ENCODE measurements at regions not wholly inside any gene's neighbourhood (a gene's known extent, or its start where the extent isn't known, plus 50 kb on each side); places are given as distances from the start of the nearest gene placed in this dataset.

GRCh38 chr1:43065191-43065590, 106.5 kb upstream of the SLC2A1 start:
- no peak for DNase-seq

DNA sequence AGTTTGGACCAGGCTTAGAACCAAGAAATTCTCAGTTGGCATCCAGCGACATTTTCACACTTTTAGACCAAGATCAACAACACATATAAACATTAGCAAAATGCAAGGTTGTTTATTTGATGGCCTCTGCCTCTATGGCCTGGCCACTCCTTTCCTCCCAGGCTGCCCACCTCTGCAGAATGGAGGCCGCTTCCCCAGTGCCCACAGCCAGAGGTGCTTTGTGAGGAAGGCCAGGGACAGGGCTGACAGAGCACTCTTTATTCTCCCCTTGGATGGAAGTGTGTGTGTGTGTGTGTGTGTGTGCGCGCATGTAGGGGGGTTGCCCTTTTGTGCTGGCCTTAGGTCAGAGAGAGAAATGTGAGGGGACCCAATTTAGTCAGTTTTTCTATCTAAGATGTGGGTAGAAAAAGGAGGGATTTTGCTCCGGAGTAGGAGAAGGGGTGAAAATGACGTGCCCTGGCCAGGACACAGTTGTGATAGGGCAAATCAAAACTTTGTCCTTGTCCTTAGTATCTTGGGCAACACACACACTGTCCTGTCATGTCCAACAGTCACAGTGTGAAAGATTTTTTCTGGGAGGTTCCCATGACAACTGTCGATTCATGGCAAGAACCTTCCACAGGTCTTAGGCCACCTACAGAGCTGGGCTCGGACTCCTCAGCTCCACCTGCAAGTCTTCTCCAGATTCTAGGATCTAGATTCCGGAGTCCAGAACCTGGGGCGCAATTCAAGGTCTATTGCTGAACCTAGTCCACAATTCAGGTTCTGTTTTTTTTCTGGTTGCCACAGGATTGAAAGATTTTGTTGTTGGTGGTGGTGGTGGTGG, 104.9 kb upstream of the SLC2A1 start:
- DNase-seq: no peak

- DNase-seq: no peak
These were observed 103.9 kb upstream of the SLC2A1 start for GRCh38 chr1:43062527-43063095.

GRCh38 chr1:43061757-43062156, 103.1 kb upstream of the SLC2A1 start:
- DNase-seq: no peak

GRCh38 chr1:43059640-43060574, 101.2 kb upstream of the SLC2A1 start:
- no peak for DNase-seq

DNA sequence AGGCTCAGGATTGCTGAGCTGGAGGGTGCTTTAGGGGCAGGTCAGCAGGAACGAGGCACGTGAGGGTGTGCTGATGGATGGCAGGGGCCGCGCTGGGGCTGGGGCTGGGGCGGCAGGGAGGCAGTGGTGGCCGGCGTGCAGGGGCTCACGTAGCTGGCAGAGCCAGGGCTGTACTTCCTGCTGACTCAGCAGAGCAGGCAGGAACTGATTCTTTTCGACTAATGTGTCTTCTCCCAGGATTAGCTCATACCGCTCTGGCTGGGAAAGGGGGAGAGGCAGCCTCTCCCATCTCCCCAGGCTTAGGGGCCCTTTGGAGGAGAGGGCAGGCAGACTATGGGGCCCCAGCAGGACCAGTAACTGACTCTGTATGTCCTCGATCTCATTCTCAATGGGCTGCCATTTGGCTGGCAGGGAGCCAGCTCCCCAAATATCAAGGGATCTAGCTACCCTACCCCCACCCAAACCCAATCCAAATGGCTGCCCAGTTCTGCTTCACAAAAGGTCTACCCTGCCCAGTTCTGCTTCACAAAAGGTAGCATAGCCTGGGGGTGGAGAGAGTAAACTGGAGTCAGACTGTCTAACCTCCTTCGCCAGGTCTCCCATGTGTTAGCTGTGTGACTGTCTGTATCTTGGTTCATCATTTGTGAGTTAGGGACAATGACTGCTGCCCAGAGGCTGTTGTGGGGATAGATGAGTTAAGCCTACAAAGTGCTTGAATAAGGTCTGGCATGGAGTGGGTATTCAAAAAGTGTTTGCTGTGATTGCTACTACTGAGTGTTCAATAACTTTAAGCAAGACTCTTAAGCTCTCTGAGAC, 100.1 kb upstream of the SLC2A1 start:
- DNase-seq: peak; percentile 83

GRCh38 chr1:43058056-43058455, 99.4 kb upstream of the SLC2A1 start:
- DNase-seq: no peak

- DNase-seq: no peak
These were observed 98.9 kb upstream of the SLC2A1 start for GRCh38 chr1:43057567-43057966.

DNA sequence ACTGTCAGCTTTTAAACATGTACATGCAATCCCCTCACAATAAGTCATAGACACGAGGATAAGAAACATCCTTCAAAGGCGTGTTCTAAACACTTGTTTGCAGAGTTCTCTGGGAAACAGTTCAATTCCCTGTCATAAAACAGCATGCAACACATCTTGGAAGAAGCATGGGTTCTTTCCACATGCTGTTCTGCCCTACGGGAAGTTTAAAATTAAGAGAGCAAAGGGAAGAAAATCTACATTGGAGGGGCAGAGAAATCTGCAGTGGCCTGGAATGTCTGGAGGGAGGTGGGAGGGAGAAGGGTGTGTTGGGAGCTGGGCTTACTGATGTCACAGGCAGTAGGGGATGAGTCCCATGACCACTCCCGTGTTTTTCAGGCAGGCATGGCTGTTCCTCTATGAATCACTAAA, 98.3 kb upstream of the SLC2A1 start:
- DNase-seq: no peak

DNA sequence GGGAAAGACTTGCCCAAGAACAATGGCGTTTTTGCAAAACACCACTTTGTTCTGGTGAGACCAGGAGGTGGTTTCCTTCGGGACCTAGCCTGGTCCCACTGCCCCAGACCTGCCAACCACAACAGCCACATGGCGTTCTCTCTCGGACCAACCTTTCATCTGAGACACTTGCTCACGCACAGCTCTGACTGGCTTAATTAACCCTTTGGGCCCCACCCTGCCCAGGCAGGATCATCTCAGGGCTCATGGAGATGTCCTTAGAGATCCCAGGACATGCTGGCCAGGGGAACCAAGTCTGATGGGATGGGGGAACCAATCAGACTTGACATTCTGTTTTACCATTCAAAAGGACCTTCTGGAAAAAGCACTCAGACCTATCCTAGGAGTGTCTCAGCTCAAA, 97.8 kb upstream of the SLC2A1 start:
- no peak for DNase-seq

- DNase-seq: no peak
These were observed 96.3 kb upstream of the SLC2A1 start for GRCh38 chr1:43054961-43055360.

DNA sequence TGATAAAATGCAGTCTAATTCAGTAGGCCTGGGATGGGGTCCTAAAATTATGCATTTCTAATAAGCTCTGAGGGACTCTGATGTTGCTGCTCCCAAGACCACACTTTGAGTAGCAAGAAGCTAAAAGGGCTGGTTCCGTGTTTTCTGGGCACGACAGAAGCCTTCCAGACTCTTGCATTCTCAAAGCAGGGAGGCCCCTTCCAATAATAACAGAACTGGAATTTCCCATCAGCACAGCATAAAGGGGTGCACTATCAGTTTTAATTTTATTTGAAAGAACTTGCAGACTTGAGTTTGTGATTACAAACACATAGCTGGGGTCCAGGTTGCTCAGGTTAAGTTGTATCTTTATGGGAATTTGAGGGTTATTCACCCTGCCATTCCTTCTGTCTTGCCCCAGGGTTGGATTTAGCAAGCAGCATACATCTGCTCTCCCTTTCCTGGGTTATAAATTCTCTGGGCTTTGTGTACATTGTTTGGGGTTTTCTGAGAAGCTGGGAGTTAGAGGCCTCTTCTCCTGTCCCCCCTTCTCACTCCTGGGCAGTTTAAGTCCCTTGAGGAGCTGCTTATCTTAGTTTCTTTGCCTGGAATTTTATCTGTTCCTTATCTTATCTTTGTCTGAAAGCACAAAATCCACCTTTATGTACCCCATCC, 94.2 kb upstream of the SLC2A1 start:
- DNase-seq: no peak

- DNase-seq: no peak
These were observed 93.7 kb upstream of the SLC2A1 start for GRCh38 chr1:43052322-43052721.

GRCh38 chr1:43049481-43049880, 90.8 kb upstream of the SLC2A1 start:
- DNase-seq: no peak

DNA sequence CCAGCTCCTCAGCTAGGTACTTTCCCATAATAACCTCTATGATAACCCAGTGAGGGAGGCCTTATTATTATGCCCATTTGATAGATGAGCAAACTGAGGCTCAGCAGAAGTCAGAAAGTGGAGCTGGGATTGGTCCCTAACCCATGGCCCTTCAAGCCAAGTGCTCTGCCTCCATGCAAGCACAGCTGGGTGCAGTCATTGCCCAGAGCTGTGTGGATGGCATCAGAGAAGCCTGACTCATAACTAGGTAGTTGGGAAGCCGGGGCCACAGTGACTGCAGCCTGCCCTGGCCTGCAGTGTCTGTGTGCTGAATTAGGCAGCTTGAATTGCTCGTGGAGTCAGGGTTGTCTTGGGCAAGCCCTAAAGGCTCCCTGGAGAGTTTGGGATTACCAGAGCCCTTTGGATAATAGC, 89.9 kb upstream of the SLC2A1 start:
- no peak for DNase-seq

- DNase-seq: no peak
These were observed 88.5 kb upstream of the SLC2A1 start for GRCh38 chr1:43047135-43047534.

DNA sequence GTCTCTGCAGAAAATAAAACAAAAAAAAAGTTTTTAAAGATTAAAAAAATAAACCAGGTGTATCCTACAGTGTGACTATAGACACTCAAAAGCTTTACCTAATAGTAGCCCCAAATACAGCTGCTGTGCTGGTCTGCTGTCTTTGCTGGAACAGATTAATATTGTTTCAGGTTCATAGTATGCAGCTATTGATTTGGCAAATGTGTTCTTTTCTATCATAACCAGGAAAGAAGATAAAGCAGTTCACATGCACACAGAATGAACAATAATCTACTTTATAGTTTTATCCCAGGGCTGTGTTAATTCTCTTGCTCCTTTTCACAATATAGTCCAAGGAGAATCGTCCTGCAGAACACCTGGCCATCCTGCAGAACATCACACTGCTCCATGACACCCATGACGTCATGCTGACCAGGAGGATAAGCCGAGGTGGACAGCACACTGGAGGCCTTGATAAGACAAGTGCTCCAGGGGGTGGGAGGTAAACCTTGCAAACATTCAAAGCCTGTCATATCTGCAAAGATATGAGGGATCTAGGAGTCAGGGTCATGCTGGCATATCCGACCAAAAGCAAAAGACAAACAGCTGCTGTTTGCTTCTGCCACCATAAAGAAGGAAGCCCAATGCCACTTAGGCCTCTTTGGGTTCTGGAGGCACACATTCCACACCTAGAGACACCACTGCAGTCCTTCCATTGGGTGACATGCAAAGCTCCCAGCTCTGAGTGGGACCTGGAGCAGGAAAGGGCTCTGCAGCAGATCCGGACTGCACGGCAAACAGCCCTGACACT, 86.1 kb upstream of the SLC2A1 start:
- DNase-seq: no peak

- DNase-seq: no peak
These were observed 85.0 kb upstream of the SLC2A1 start for GRCh38 chr1:43043695-43044094.

DNA sequence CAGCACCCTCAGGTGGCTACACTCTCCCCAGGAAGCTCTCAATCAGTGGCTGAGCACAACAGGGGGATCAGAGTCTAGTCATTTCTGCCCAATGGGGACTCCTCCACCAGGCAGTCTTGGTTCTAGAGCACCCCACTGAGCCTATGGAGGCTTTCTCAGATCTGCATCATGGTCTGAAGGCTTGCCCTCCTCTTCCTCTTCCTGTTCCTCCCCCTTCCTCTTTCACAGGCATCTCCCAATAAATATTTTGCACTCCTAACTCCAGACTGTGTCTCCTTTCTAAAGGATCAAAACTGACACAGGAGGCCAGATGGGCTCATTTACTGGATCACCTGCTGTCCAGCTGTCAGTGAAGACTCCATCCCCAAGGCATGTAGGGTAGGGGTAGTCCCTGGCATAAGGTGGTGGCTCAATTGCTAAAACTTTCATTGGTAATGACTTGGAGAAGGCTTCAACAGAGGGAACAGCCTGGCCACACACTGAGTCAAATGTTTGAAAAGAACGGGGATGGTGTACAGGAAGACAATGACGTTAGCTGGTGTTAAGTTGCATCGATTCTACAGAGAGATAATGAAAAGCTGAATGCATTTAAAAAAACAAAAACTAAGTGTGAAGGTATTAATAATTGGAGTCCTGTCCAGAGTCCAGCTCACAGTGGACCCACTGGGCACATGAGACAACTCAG, 84.2 kb upstream of the SLC2A1 start:
- DNase-seq: no peak

DNA sequence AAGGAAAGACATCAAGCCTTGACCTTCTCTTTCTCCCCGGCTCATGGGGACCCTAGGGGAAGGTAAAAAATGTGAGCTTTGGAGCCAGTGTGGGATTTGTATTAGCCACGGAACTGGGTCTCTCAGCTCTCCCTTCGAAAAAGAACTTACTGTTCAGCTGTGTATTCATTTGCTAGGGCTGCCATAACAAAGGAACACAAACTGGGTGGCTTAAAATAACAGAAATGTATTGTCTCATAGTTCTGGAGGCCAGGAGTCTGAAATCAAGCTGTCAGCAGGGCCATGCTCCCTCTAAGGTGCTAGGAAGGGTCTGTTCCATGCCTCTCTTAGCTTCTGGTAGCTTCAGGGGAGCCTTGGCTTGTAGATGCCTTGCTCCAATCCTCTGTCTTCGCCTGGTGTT, 83.5 kb upstream of the SLC2A1 start:
- no peak for DNase-seq

DNA sequence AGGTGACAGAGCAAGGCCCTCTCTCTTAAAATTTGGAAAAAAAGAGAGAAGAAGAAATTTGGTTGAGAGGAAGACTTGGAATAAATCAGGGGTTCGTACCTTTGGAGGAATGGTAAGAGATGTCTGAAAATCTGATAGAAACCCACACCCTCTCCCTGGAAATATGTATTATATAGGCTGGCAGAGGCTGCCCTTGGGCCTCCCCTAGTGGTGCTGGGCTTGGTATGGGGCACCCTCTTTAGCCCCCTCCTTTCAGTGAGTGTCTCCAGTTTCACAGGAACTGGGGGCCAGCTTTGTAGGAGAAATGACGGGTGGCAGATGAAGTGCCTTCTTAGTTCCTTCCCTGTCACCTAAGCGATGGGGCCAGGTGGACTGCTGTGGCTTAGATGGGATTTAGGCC, 82.9 kb upstream of the SLC2A1 start:
- DNase-seq: no peak

Data from suppressor macrophage treated with lipopolysaccharide for 4 hours (primary cell).